Naive thymus-derived CD8-positive, alpha-beta T cell (primary cell): ENCODE measurements at regions not wholly inside any gene's neighbourhood (a gene's known extent, or its start where the extent isn't known, plus 50 kb on each side); places are given as distances from the start of the nearest gene placed in this dataset.

ENCODE experiments used
- ATAC-seq, 2 donors: fragments of 150-1000 bp; cut with Tn5 transposase in 1 of 2; sonication (Bioruptor Pico), chemical (Tn5 transposase) in 1 of 2; 1 replicate in 1 of 2; 2 replicates in 1 of 2; pipeline ENCODE4 v1.10.0; 2021; ENCODE audit warnings: mild to moderate bottlenecking in 2 of 2, moderate library complexity in 2 of 2
- POLR2A ChIA-PET: fragments of 350-600 bp; sonication (Branson Sonifier 250); formaldehyde crosslinking; loops from one replicate; lab custom pipeline; 2021; ENCODE audit warnings: antibody characterized with exemption; lab: Charles Lee
- DNase-seq, 10 donors: peaks; one replicate each; pipeline versions ENCODE4 v3.0.0 to v3.0.0-alpha.2; 2020 to 2022
- H3K27ac Mint-ChIP-seq, 10 donors: one replicate each; pipeline ENCODE4 v1.8.0; 2020 to 2022; ENCODE audit warnings: mild to moderate bottlenecking in 10 of 10, mixed read lengths in 10 of 10, moderate library complexity in 4 of 10, inconsistent platforms in 1 of 10
- H3K27me3 Mint-ChIP-seq, 5 donors: one replicate each; pipeline ENCODE4 v1.8.0; 2021 to 2022; ENCODE audit warnings: mixed read lengths in 5 of 5
- H3K36me3 Mint-ChIP-seq, 3 donors: one replicate each; pipeline ENCODE4 v1.8.0; 2020 to 2022; ENCODE audit warnings: mixed read lengths in 3 of 3, mild to moderate bottlenecking in 2 of 3, inconsistent platforms in 1 of 3
- H3K4me1 Mint-ChIP-seq, 4 donors: one replicate each; pipeline ENCODE4 v1.8.0; 2021 to 2022; ENCODE audit warnings: mixed read lengths in 4 of 4
- H3K4me3 Mint-ChIP-seq, 10 donors: one replicate each; pipeline ENCODE4 v1.8.0; 2020 to 2022; ENCODE audit warnings: mild to moderate bottlenecking in 10 of 10, mixed read lengths in 10 of 10, moderate library complexity in 6 of 10, inconsistent platforms in 1 of 10
- H3K9me3 Mint-ChIP-seq, 9 donors: one replicate each; pipeline ENCODE4 v1.8.0; 2020 to 2022; ENCODE audit warnings: mixed read lengths in 9 of 9, mild to moderate bottlenecking in 3 of 9, inconsistent platforms in 1 of 9, moderate library complexity in 1 of 9

- H3K4me3 Mint-ChIP-seq = no peak overlapping the region
- no peaks in the 10 kb centered on the region for H3K27me3 Mint-ChIP-seq
- peaks cover 3 to 34% (median 10%) of the 10 kb centered on the region in 9 donors for H3K9me3 Mint-ChIP-seq
- no peak overlapping the region for H3K27ac Mint-ChIP-seq
- ATAC-seq (no peak), DNase-seq (no peak)
- POLR2A ChIA-PET = no interaction called here
- peaks cover 0 to 11% (median 0%) of the 10 kb centered on the region in 3 donors for H3K36me3 Mint-ChIP-seq
- H3K4me1 Mint-ChIP-seq = no peaks in the 10 kb centered on the region
Observed at GRCh38 chr4:19260346-19260745, 991.4 kb upstream of the SLIT2 start.

GRCh38 chr4:19259920-19260319 lies 991.8 kb upstream of the SLIT2 start:
- Mint-ChIP-seq H3K27me3 (no peaks in the 10 kb centered on the region), H3K36me3 (peaks cover 0 to 11% (median 0%) of the 10 kb centered on the region in 3 donors), H3K27ac (no peak overlapping the region), H3K4me1 (no peaks in the 10 kb centered on the region), H3K9me3 (peaks cover 3 to 38% (median 9%) of the 10 kb centered on the region in 9 donors), H3K4me3 (no peak overlapping the region)
- DNase-seq (no peak), ATAC-seq (no peak)
- POLR2A ChIA-PET = no interaction called here

GRCh38 chr4:19256823-19257222 lies 994.9 kb upstream of the SLIT2 start:
- DNase-seq = no peak
- ATAC-seq = no peak
- no peaks in the 10 kb centered on the region for H3K27me3 Mint-ChIP-seq
- H3K4me1 Mint-ChIP-seq = no peaks in the 10 kb centered on the region
- POLR2A ChIA-PET = no interaction called here
- H3K4me3 Mint-ChIP-seq = no peak overlapping the region
- H3K27ac Mint-ChIP-seq = no peak overlapping the region
- peaks cover 0 to 16% (median 0%) of the 10 kb centered on the region in 3 donors for H3K36me3 Mint-ChIP-seq
- peaks cover 0 to 35% (median 11%) of the 10 kb centered on the region in 9 donors for H3K9me3 Mint-ChIP-seq

- H3K9me3 Mint-ChIP-seq = peaks cover 2 to 47% (median 15%) of the 10 kb centered on the region in 9 donors
- H3K27me3 Mint-ChIP-seq = no peaks in the 10 kb centered on the region
- no peaks in the 10 kb centered on the region for H3K4me1 Mint-ChIP-seq
- POLR2A ChIA-PET = no interaction called here
- peaks cover 0 to 16% (median 0%) of the 10 kb centered on the region in 3 donors for H3K36me3 Mint-ChIP-seq
- H3K27ac Mint-ChIP-seq = no peak overlapping the region
- H3K4me3 Mint-ChIP-seq = no peak overlapping the region
- DNase-seq = no peak
- ATAC-seq = no peak
Observed at GRCh38 chr4:19254486-19254885, 997.2 kb upstream of the SLIT2 start.

- Mint-ChIP-seq H3K4me1 (no peaks in the 10 kb centered on the region), H3K27ac (no peak overlapping the region), H3K9me3 (peaks cover 4 to 42% (median 20%) of the 10 kb centered on the region in 9 donors), H3K27me3 (no peaks in the 10 kb centered on the region), H3K36me3 (peaks cover 0 to 4% (median 0%) of the 10 kb centered on the region in 3 donors), H3K4me3 (no peak overlapping the region)
- POLR2A ChIA-PET = no interaction called here
- ATAC-seq (no peak), DNase-seq (no peak)
Observed at GRCh38 chr4:19248023-19248422, 1003.7 kb upstream of the SLIT2 start.

- no peak overlapping the region for H3K27ac Mint-ChIP-seq
- DNase-seq (no peak), ATAC-seq (no peak)
- no peaks in the 10 kb centered on the region for H3K36me3 Mint-ChIP-seq
- H3K4me3 Mint-ChIP-seq = no peak overlapping the region
- H3K27me3 Mint-ChIP-seq = no peaks in the 10 kb centered on the region
- no peaks in the 10 kb centered on the region for H3K4me1 Mint-ChIP-seq
- POLR2A ChIA-PET = no interaction called here
- H3K9me3 Mint-ChIP-seq = peaks cover 2 to 26% (median 7%) of the 10 kb centered on the region in 9 donors
Observed at GRCh38 chr4:19241895-19242294, 1009.8 kb upstream of the SLIT2 start.

- Mint-ChIP-seq H3K27me3 (no peaks in the 10 kb centered on the region), H3K4me3 (no peak overlapping the region), H3K4me1 (no peaks in the 10 kb centered on the region), H3K36me3 (peaks cover 0 to 4% (median 0%) of the 10 kb centered on the region in 3 donors), H3K9me3 (peaks cover 2 to 13% (median 3%) of the 10 kb centered on the region in 9 donors), H3K27ac (no peak overlapping the region)
- no peak for DNase-seq
- POLR2A ChIA-PET = no interaction called here
- no peak for ATAC-seq
Observed at GRCh38 chr4:19239565-19239964, 1012.1 kb upstream of the SLIT2 start.

- DNase-seq (no peak), ATAC-seq (no peak)
- Mint-ChIP-seq H3K4me1 (no peaks in the 10 kb centered on the region), H3K27ac (no peak overlapping the region), H3K4me3 (no peak overlapping the region), H3K27me3 (no peaks in the 10 kb centered on the region), H3K36me3 (peaks cover 0 to 4% (median 0%) of the 10 kb centered on the region in 3 donors), H3K9me3 (peaks cover 0 to 10% (median 3%) of the 10 kb centered on the region in 9 donors)
- POLR2A ChIA-PET = no interaction called here
Observed at GRCh38 chr4:19236473-19236872, 1015.2 kb upstream of the SLIT2 start.

GRCh38 chr4:19230906-19231545 lies 1020.7 kb upstream of the SLIT2 start:
- Mint-ChIP-seq H3K27ac (no peak overlapping the region), H3K4me1 (no peaks in the 10 kb centered on the region), H3K27me3 (peaks cover 0 to 2% (median 0%) of the 10 kb centered on the region in 5 donors), H3K4me3 (no peak overlapping the region), H3K9me3 (peaks cover 0 to 10% (median 3%) of the 10 kb centered on the region in 9 donors), H3K36me3 (no peaks in the 10 kb centered on the region)
- no peak for ATAC-seq
- POLR2A ChIA-PET = no interaction called here
- DNase-seq = no peak

- ATAC-seq = no peak
- no peak overlapping the region for H3K4me3 Mint-ChIP-seq
- peaks cover 0 to 8% (median 0%) of the 10 kb centered on the region in 9 donors for H3K9me3 Mint-ChIP-seq
Observed at GRCh38 chr4:19227701-19228100, 1024.0 kb upstream of the SLIT2 start.

GRCh38 chr4:19224820-19225219 lies 1026.9 kb upstream of the SLIT2 start:
- Mint-ChIP-seq H3K4me1 (no peaks in the 10 kb centered on the region), H3K9me3 (peaks cover 0 to 4% (median 0%) of the 10 kb centered on the region in 9 donors), H3K4me3 (no peak overlapping the region), H3K27me3 (no peaks in the 10 kb centered on the region), H3K36me3 (no peaks in the 10 kb centered on the region), H3K27ac (no peak overlapping the region)
- POLR2A ChIA-PET = no interaction called here
- DNase-seq = no peak
- ATAC-seq = no peak

More at GRCh38 chr4:19227701-19228100, 1024.0 kb upstream of the SLIT2 start:
- Mint-ChIP-seq H3K4me1 (no peaks in the 10 kb centered on the region), H3K27me3 (peaks cover 0 to 2% (median 0%) of the 10 kb centered on the region in 5 donors), H3K27ac (no peak overlapping the region), H3K36me3 (no peaks in the 10 kb centered on the region)
- DNase-seq = no peak
- POLR2A ChIA-PET = no interaction called here

- ATAC-seq (no peak), DNase-seq (no peak)
- POLR2A ChIA-PET = no interaction called here
- no peak overlapping the region for H3K27ac Mint-ChIP-seq
- no peak overlapping the region for H3K4me3 Mint-ChIP-seq
- no peaks in the 10 kb centered on the region for H3K36me3 Mint-ChIP-seq
- H3K27me3 Mint-ChIP-seq = no peaks in the 10 kb centered on the region
- H3K4me1 Mint-ChIP-seq = no peaks in the 10 kb centered on the region
- peaks cover 0 to 6% (median 0%) of the 10 kb centered on the region in 9 donors for H3K9me3 Mint-ChIP-seq
Observed at GRCh38 chr4:19216476-19216875, 1035.2 kb upstream of the SLIT2 start.

GRCh38 chr4:19214591-19215186 lies 1037.0 kb upstream of the SLIT2 start:
- H3K4me3 Mint-ChIP-seq = no peak overlapping the region
- ATAC-seq (no peak), DNase-seq (no peak)
- H3K9me3 Mint-ChIP-seq = peaks cover 0 to 10% (median 5%) of the 10 kb centered on the region in 9 donors
- POLR2A ChIA-PET = no interaction called here
- no peaks in the 10 kb centered on the region for H3K36me3 Mint-ChIP-seq
- no peaks in the 10 kb centered on the region for H3K27me3 Mint-ChIP-seq
- no peak overlapping the region for H3K27ac Mint-ChIP-seq
- no peaks in the 10 kb centered on the region for H3K4me1 Mint-ChIP-seq
